ENCODE measurements at regions not wholly inside any gene's neighbourhood (a gene's known extent, or its start where the extent isn't known, plus 50 kb on each side); places are given as distances from the start of the nearest gene placed in this dataset.

DNA sequence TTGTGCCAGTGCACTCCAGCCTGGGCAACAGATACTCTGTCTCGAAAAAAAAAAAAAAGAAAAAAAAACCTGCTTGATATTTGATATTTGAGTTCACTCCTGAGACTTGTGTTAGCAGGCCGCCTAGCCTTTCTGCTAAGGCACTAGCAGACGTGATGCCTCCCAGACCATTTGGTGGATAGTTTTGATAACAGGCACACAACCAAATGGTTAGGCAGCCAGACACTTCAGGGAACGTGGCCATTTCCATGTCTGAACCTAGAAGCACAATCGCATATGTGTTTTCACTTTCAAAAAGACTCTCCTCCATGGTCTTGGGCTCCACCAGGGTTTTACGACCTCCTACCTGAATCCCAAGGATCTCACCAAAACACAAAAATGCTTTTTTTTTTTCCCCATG, 1319.5 kb downstream of the BRINP3 start:
- TF ChIP-seq, protein P1, sequence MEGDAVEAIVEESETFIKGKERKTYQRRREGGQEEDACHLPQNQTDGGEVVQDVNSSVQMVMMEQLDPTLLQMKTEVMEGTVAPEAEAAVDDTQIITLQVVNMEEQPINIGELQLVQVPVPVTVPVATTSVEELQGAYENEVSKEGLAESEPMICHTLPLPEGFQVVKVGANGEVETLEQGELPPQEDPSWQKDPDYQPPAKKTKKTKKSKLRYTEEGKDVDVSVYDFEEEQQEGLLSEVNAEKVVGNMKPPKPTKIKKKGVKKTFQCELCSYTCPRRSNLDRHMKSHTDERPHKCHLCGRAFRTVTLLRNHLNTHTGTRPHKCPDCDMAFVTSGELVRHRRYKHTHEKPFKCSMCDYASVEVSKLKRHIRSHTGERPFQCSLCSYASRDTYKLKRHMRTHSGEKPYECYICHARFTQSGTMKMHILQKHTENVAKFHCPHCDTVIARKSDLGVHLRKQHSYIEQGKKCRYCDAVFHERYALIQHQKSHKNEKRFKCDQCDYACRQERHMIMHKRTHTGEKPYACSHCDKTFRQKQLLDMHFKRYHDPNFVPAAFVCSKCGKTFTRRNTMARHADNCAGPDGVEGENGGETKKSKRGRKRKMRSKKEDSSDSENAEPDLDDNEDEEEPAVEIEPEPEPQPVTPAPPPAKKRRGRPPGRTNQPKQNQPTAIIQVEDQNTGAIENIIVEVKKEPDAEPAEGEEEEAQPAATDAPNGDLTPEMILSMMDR (IDR thresholded peaks at IDR 0.05), result no peak
- TF ChIP-seq POLR2A (IDR thresholded peaks at IDR 0.05), result no peak
- H3K27me3 ChIP-seq, result no peaks in the 10 kb centered on the region
- no peak for ATAC-seq
- WGBS, 2 donors, result 49 to 55% methylated on average over 6 of the region's 6 CpGs
- DNase-seq, result no peak
- H3K9me3 ChIP-seq, result no peaks in the 10 kb centered on the region
- no peaks in the 10 kb centered on the region for H3K4me1 ChIP-seq
- no peak overlapping the region for H3K27ac ChIP-seq
- H3K4me3 ChIP-seq, result no peak overlapping the region
- intact Hi-C loops (cut with DNase I), result no loop called here
- no peaks in the 10 kb centered on the region for H3K36me3 ChIP-seq (replicated peaks in 1 of 2; ENCODE audit: insufficient read depth in 1 of 2, low read depth in 2 of 2)

DNA sequence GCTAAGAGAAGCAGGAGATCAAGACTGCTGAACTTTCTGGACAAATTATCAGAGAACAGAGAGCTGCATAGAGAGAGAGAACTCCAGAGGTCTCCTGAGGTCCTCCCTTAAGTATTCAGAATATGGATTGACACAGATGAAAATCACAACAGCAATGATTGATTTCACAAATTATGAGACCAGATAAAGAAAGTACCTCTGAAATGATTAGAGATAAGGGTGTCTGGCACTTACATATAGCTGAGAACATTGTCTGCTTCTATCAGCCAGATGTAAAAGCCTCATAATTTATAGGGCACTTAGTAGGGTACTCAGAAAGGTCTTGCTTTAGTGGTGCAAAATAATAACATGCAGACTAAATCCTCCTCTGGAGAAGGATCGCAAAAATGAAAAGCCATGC, 1301.8 kb downstream of the BRINP3 start:
- H3K9me3 ChIP-seq, result no peaks in the 10 kb centered on the region
- H3K4me1 ChIP-seq, result no peaks in the 10 kb centered on the region
- no peaks in the 10 kb centered on the region for H3K27me3 ChIP-seq
- no peaks in the 10 kb centered on the region for H3K36me3 ChIP-seq (replicated peaks in 1 of 2; ENCODE audit: insufficient read depth in 1 of 2, low read depth in 2 of 2)
- WGBS, 2 donors, result 73 to 90% methylated on average over 1 of the region's 1 CpG
- ATAC-seq (no peak), DNase-seq (no peak)
- H3K4me3 ChIP-seq, result no peak overlapping the region
- TF ChIP-seq POLR2A (IDR thresholded peaks at IDR 0.05), result no peak
- TF ChIP-seq, protein P1 (IDR thresholded peaks at IDR 0.05), result no peak
- intact Hi-C loops (cut with DNase I), result no loop called here
- H3K27ac ChIP-seq, result no peak overlapping the region

- Histone ChIP-seq H3K4me3 (no peak overlapping the region), H3K36me3 (replicated peaks in 1 of 2; ENCODE audit: insufficient read depth in 1 of 2, low read depth in 2 of 2) (no peaks in the 10 kb centered on the region), H3K27ac (no peak overlapping the region), H3K4me1 (no peaks in the 10 kb centered on the region), H3K9me3 (no peaks in the 10 kb centered on the region), H3K27me3 (no peaks in the 10 kb centered on the region)
- ATAC-seq, result no peak
- TF ChIP-seq, protein P1 (IDR thresholded peaks at IDR 0.05), result no peak
- no peak for TF ChIP-seq POLR2A (IDR thresholded peaks at IDR 0.05)
- intact Hi-C loops (cut with DNase I), result no loop called here
- no peak for DNase-seq
Observed at GRCh38 chr1:189180057-189180456, 1297.6 kb downstream of the BRINP3 start.

DNA sequence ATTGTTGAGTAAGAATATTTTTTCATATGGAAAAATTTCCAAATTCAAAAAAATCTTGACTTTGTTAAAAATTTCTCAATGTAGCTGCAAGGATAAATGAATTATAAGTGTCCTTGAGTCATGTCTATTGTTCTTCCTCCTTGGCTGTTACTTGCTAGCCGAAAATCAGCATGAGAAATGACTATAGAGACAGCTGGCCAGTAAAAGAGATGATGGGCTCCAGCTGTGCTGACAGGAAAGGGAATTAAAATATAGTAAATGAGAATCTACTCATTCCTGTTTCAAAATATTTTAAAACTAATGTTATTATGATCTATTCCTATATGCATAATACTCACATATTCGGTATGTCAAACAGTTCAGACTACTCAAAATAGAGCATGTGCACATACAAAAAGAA, 1292.6 kb downstream of the BRINP3 start:
- no peak for ATAC-seq
- no peak for DNase-seq

More for the DNA sequence above, 1292.6 kb downstream of the BRINP3 start:
- no peak overlapping the region for H3K27ac ChIP-seq
- TF ChIP-seq, protein P1 (IDR thresholded peaks at IDR 0.05), result no peak
- no peak for TF ChIP-seq POLR2A (IDR thresholded peaks at IDR 0.05)
- no peaks in the 10 kb centered on the region for H3K9me3 ChIP-seq
- H3K4me3 ChIP-seq, result no peak overlapping the region
- intact Hi-C loops (cut with DNase I), result no loop called here
- H3K27me3 ChIP-seq, result no peaks in the 10 kb centered on the region
- H3K4me1 ChIP-seq, result no peaks in the 10 kb centered on the region
- H3K36me3 ChIP-seq (replicated peaks in 1 of 2; ENCODE audit: insufficient read depth in 1 of 2, low read depth in 2 of 2), result no peaks in the 10 kb centered on the region
- 39 to 40% methylated on average over 2 of the region's 2 CpGs for WGBS, 2 donors

Data from body of pancreas (tissue), 4 donors.